Thyroid gland (tissue), 4 donors: ENCODE measurements at regions not wholly inside any gene's neighbourhood (a gene's known extent, or its start where the extent isn't known, plus 50 kb on each side); places are given as distances from the start of the nearest gene placed in this dataset.

Source experiments
- POLR2A ChIP-seq, 2 donors: fragments of 450-650 bp; IDR thresholded peaks; one replicate each; pipeline ENCODE4 v1.6.1; 2017; ENCODE audit warnings: antibody characterized with exemption in 2 of 2, mild to moderate bottlenecking in 2 of 2, moderate library complexity in 1 of 2
- TF ChIP-seq, protein P1 (sequence below), 6 experiments: fragments of 200-600 bp in 3 of 6; fragments of 450-650 bp in 3 of 6; sonication (generic) in 3 of 6; IDR thresholded peaks; one replicate each; pipeline ENCODE4 v1.5.1; 2016 to 2019; ENCODE audit warnings: antibody characterized with exemption in 6 of 6, mild to moderate bottlenecking in 2 of 6, inconsistent platforms in 1 of 6, moderate library complexity in 1 of 6

DNA sequence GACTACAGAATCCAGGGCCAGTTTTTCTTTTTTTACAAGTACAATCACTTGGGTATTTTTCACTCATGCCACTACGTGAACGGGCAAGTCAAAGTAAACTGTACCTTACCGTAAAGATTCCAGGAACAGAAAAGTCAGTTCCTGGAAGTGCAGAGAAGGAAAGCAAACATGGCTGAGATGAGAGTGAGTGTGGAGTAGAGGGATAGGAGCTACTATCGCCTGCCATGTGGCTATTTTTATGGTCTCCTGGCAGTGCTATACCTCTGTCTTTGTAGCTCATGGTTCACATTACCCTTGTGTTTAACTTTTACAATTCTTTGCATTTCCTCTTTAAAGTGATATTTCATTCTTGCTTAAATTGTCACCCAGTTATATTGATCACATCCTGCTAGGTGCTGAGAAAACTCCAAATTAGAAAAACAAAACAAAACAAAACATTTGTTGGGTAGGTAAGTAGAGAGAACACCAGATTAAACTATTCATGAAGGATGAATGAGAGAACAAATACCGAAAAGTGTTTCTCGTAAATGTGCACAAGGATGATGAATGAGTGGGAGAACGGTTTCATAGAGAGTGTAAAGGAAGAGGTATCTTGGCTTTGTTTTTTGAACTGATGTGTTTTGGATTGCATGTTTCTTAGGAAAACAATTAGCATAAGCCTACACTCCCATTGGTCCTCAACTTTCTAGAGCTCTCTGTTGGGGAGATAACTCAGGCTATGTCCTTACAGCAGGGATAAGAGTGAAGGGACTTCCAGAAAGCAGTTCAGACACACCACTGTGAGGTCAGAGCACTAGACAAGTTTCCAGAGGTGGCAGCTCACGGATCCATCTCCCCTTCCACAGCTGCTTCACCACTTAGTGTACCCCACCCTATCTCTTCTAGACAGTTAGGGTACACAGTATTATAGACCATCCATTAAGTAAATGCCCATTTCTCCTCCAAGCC is 163.7 kb downstream of the IPO8 start:
- TF ChIP-seq, protein P1, sequence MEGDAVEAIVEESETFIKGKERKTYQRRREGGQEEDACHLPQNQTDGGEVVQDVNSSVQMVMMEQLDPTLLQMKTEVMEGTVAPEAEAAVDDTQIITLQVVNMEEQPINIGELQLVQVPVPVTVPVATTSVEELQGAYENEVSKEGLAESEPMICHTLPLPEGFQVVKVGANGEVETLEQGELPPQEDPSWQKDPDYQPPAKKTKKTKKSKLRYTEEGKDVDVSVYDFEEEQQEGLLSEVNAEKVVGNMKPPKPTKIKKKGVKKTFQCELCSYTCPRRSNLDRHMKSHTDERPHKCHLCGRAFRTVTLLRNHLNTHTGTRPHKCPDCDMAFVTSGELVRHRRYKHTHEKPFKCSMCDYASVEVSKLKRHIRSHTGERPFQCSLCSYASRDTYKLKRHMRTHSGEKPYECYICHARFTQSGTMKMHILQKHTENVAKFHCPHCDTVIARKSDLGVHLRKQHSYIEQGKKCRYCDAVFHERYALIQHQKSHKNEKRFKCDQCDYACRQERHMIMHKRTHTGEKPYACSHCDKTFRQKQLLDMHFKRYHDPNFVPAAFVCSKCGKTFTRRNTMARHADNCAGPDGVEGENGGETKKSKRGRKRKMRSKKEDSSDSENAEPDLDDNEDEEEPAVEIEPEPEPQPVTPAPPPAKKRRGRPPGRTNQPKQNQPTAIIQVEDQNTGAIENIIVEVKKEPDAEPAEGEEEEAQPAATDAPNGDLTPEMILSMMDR (IDR thresholded peaks at IDR 0.05) = no peak
- no peak for TF ChIP-seq POLR2A (IDR thresholded peaks at IDR 0.05)
